Epithelial cell of esophagus (primary cell): ENCODE measurements at regions not wholly inside any gene's neighbourhood (a gene's known extent, or its start where the extent isn't known, plus 50 kb on each side); places are given as distances from the start of the nearest gene placed in this dataset.
A peak's percentile ranks its signal among the peaks of the same experiment; 100 is the strongest.

Experiments
- DNase-seq: peaks from one replicate; pipeline ENCODE4 v3.0.0; 2010; ENCODE audit warnings: low read depth
- H3K4me3 ChIP-seq: 2 replicates; pipeline ENCODE4 v1.5.1; 2011; ENCODE audit warnings: mild to moderate bottlenecking, low read length, control low read depth
- CTCF ChIP-seq: IDR thresholded peaks from 2 replicates; pipeline ENCODE4 v1.5.1; 2011; ENCODE audit warnings: low read depth, mild to moderate bottlenecking, low read length, control low read depth, inconsistent platforms; ENCODE audit not compliant: insufficient read depth; ENCODE audit errors: missing control alignments

GRCh38 chr3:118277814-118278213 lies 756.8 kb downstream of the IGSF11 start:
- DNase-seq: no peak
- no peak for TF ChIP-seq CTCF
- H3K4me3 ChIP-seq: no peak overlapping the region

- TF ChIP-seq CTCF: no peak
- DNase-seq: peak; percentile 70
- H3K4me3 ChIP-seq: no peak overlapping the region
These were observed 741.8 kb downstream of the IGSF11 start for GRCh38 chr3:118292841-118293240.

GRCh38 chr3:118298133-118298532 lies 736.5 kb downstream of the IGSF11 start:
- TF ChIP-seq CTCF: no peak
- H3K4me3 ChIP-seq: no peak overlapping the region
- no peak for DNase-seq

- no peak for TF ChIP-seq CTCF
- DNase-seq: no peak
- no peak overlapping the region for H3K4me3 ChIP-seq
These were observed 730.1 kb downstream of the IGSF11 start for GRCh38 chr3:118304557-118304956.

- no peak overlapping the region for H3K4me3 ChIP-seq
- no peak for DNase-seq
- no peak for TF ChIP-seq CTCF
These were observed 701.9 kb downstream of the IGSF11 start for GRCh38 chr3:118332699-118333098.

- DNase-seq: no peak
- no peak overlapping the region for H3K4me3 ChIP-seq
- no peak for TF ChIP-seq CTCF
These were observed 697.0 kb downstream of the IGSF11 start for GRCh38 chr3:118337649-118338048.

GRCh38 chr3:118347396-118348168 lies 687.1 kb downstream of the IGSF11 start:
- no peak for DNase-seq
- no peak for TF ChIP-seq CTCF
- H3K4me3 ChIP-seq: no peak overlapping the region
